ENCODE measurements at regions not wholly inside any gene's neighbourhood (a gene's known extent, or its start where the extent isn't known, plus 50 kb on each side); places are given as distances from the start of the nearest gene placed in this dataset.
A peak's percentile ranks its signal among the peaks of the same experiment; 100 is the strongest.

GRCh38 chr12:115716551-115716950 lies 560.9 kb downstream of the MED13L start:
- Histone ChIP-seq H3K4me3 (no peak overlapping the region), H3K9me3 (no peaks in the 10 kb centered on the region), H3K36me3 (no peaks in the 10 kb centered on the region), H3K27me3 (no peaks in the 10 kb centered on the region; the same call in 1 of the 2 replicates)
- no peak for DNase-seq

- Histone ChIP-seq H3K27me3 (no peaks in the 10 kb centered on the region; the same call in 1 of the 2 replicates), H3K9me3 (no peaks in the 10 kb centered on the region; the same call in 1 of the 2 replicates), H3K36me3 (no peaks in the 10 kb centered on the region), H3K4me3 (no peak overlapping the region)
- no peak for DNase-seq
These were observed 564.8 kb downstream of the MED13L start for GRCh38 chr12:115712676-115713075.

- DNase-seq: peak; percentile 93
- no peaks in the 10 kb centered on the region for H3K36me3 ChIP-seq
- no peaks in the 10 kb centered on the region; the same call in 1 of the 2 replicates for H3K9me3 ChIP-seq
These were observed 567.4 kb downstream of the MED13L start for GRCh38 chr12:115710104-115710564.

GRCh38 chr12:115709540-115710011 lies 567.9 kb downstream of the MED13L start:
- Histone ChIP-seq H3K27me3 (no peaks in the 10 kb centered on the region; the same call in 1 of the 2 replicates), H3K9me3 (no peaks in the 10 kb centered on the region; the same call in 1 of the 2 replicates), H3K4me3 (no peak overlapping the region), H3K36me3 (no peaks in the 10 kb centered on the region)
- peak; percentile 66 for DNase-seq

More at GRCh38 chr12:115710104-115710564, 567.4 kb downstream of the MED13L start:
- Histone ChIP-seq H3K27me3 (no peaks in the 10 kb centered on the region; the same call in 1 of the 2 replicates), H3K4me3 (no peak overlapping the region)

GRCh38 chr12:115708801-115709200 lies 568.7 kb downstream of the MED13L start:
- Histone ChIP-seq H3K27me3 (no peaks in the 10 kb centered on the region; the same call in 1 of the 2 replicates), H3K36me3 (no peaks in the 10 kb centered on the region), H3K9me3 (no peaks in the 10 kb centered on the region; the same call in 1 of the 2 replicates), H3K4me3 (no peak overlapping the region)
- no peak for DNase-seq

GRCh38 chr12:115700896-115701465 lies 576.5 kb downstream of the MED13L start:
- no peaks in the 10 kb centered on the region for H3K36me3 ChIP-seq
- H3K9me3 ChIP-seq: no peaks in the 10 kb centered on the region
- DNase-seq: no peak
- no peak overlapping the region for H3K4me3 ChIP-seq
- no peaks in the 10 kb centered on the region for H3K27me3 ChIP-seq

GRCh38 chr12:115700081-115700480 lies 577.4 kb downstream of the MED13L start:
- H3K36me3 ChIP-seq: no peaks in the 10 kb centered on the region
- H3K27me3 ChIP-seq: no peaks in the 10 kb centered on the region
- H3K4me3 ChIP-seq: no peak overlapping the region
- no peak for DNase-seq
- H3K9me3 ChIP-seq: no peaks in the 10 kb centered on the region

GRCh38 chr12:115698257-115698656 lies 579.2 kb downstream of the MED13L start:
- Histone ChIP-seq H3K4me3 (no peak overlapping the region), H3K9me3 (no peaks in the 10 kb centered on the region), H3K36me3 (no peaks in the 10 kb centered on the region), H3K27me3 (no peaks in the 10 kb centered on the region)
- no peak for DNase-seq

GRCh38 chr12:115697340-115697739 lies 580.2 kb downstream of the MED13L start:
- no peak for DNase-seq
- H3K9me3 ChIP-seq: no peaks in the 10 kb centered on the region
- no peak overlapping the region for H3K4me3 ChIP-seq
- H3K36me3 ChIP-seq: no peaks in the 10 kb centered on the region
- H3K27me3 ChIP-seq: no peaks in the 10 kb centered on the region

GRCh38 chr12:115694564-115694963 lies 582.9 kb downstream of the MED13L start:
- Histone ChIP-seq H3K27me3 (no peaks in the 10 kb centered on the region), H3K9me3 (no peaks in the 10 kb centered on the region), H3K36me3 (no peaks in the 10 kb centered on the region), H3K4me3 (no peak overlapping the region)
- DNase-seq: no peak

GRCh38 chr12:115693970-115694369 lies 583.5 kb downstream of the MED13L start:
- no peaks in the 10 kb centered on the region for H3K27me3 ChIP-seq
- DNase-seq: no peak
- no peak overlapping the region for H3K4me3 ChIP-seq
- no peaks in the 10 kb centered on the region for H3K36me3 ChIP-seq
- no peaks in the 10 kb centered on the region for H3K9me3 ChIP-seq

- no peak for DNase-seq
- Histone ChIP-seq H3K4me3 (no peak overlapping the region), H3K9me3 (no peaks in the 10 kb centered on the region), H3K36me3 (no peaks in the 10 kb centered on the region), H3K27me3 (no peaks in the 10 kb centered on the region)
These were observed 586.4 kb downstream of the MED13L start for GRCh38 chr12:115691123-115691522.

- no peaks in the 10 kb centered on the region for H3K27me3 ChIP-seq
- H3K4me3 ChIP-seq: no peak overlapping the region
- DNase-seq: no peak
- no peaks in the 10 kb centered on the region for H3K36me3 ChIP-seq
- no peaks in the 10 kb centered on the region for H3K9me3 ChIP-seq
These were observed 590.4 kb downstream of the MED13L start for GRCh38 chr12:115687094-115687493.

GRCh38 chr12:115683240-115683780 lies 594.2 kb downstream of the MED13L start:
- no peak for DNase-seq
- Histone ChIP-seq H3K9me3 (no peaks in the 10 kb centered on the region), H3K4me3 (no peak overlapping the region), H3K36me3 (no peaks in the 10 kb centered on the region), H3K27me3 (no peaks in the 10 kb centered on the region)

GRCh38 chr12:115680967-115681366 lies 596.5 kb downstream of the MED13L start:
- Histone ChIP-seq H3K36me3 (no peaks in the 10 kb centered on the region), H3K9me3 (no peaks in the 10 kb centered on the region), H3K27me3 (no peaks in the 10 kb centered on the region), H3K4me3 (no peak overlapping the region)
- no peak for DNase-seq

GRCh38 chr12:115672506-115673080 lies 604.9 kb downstream of the MED13L start:
- no peaks in the 10 kb centered on the region for H3K27me3 ChIP-seq
- no peak overlapping the region for H3K4me3 ChIP-seq
- no peak for DNase-seq
- H3K9me3 ChIP-seq: no peaks in the 10 kb centered on the region
- no peaks in the 10 kb centered on the region for H3K36me3 ChIP-seq

GRCh38 chr12:115672086-115672485 lies 605.4 kb downstream of the MED13L start:
- Histone ChIP-seq H3K36me3 (no peaks in the 10 kb centered on the region), H3K27me3 (no peaks in the 10 kb centered on the region), H3K4me3 (no peak overlapping the region), H3K9me3 (no peaks in the 10 kb centered on the region)
- no peak for DNase-seq

GRCh38 chr12:115670869-115671268 lies 606.6 kb downstream of the MED13L start:
- Histone ChIP-seq H3K36me3 (no peaks in the 10 kb centered on the region), H3K4me3 (no peak overlapping the region), H3K9me3 (no peaks in the 10 kb centered on the region), H3K27me3 (no peaks in the 10 kb centered on the region)
- DNase-seq: no peak
